ENCODE measurements at regions not wholly inside any gene's neighbourhood (a gene's known extent, or its start where the extent isn't known, plus 50 kb on each side); places are given as distances from the start of the nearest gene placed in this dataset.

- DNase-seq, result no peak
- in situ Hi-C loops (cut with HindIII; ENCODE audit: low pct_ligation_motif_present, low pct_unique_long_range_greater_than_20kb, low sequenced_read_pairs), result no loop called here
Observed at GRCh38 chr20:40238511-40238910, 450.5 kb downstream of the MAFB start.

DNA sequence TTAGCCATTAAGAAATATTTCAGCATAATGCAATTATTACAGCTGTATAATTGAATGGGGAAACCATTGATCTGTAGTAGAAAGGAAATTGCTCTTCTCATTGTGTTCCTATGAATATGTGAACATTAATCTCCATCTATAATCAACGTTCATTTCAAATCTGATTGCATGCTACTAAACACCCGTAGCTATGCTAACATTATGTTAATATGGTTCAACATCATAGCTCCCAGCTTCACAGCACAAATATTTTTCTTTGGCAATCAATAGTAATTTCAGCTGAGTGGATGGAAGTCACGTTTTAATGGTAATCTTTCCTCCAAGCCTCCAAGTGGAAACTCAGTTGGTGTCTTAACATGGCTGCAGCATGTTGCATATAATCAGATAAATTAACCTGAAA lies 454.4 kb downstream of the MAFB start:
- in situ Hi-C loops (cut with HindIII; ENCODE audit: low pct_ligation_motif_present, low pct_unique_long_range_greater_than_20kb, low sequenced_read_pairs), result no loop called here

GRCh38 chr20:40233406-40233805 lies 455.6 kb downstream of the MAFB start:
- in situ Hi-C loops (cut with HindIII; ENCODE audit: low pct_ligation_motif_present, low pct_unique_long_range_greater_than_20kb, low sequenced_read_pairs), result no loop called here
- no peak for DNase-seq

More for the DNA sequence above, 454.4 kb downstream of the MAFB start:
- DNase-seq, result no peak

GRCh38 chr20:40232756-40233155 lies 456.3 kb downstream of the MAFB start:
- DNase-seq, result no peak
- in situ Hi-C loops (cut with HindIII; ENCODE audit: low pct_ligation_motif_present, low pct_unique_long_range_greater_than_20kb, low sequenced_read_pairs), result no loop called here

DNA sequence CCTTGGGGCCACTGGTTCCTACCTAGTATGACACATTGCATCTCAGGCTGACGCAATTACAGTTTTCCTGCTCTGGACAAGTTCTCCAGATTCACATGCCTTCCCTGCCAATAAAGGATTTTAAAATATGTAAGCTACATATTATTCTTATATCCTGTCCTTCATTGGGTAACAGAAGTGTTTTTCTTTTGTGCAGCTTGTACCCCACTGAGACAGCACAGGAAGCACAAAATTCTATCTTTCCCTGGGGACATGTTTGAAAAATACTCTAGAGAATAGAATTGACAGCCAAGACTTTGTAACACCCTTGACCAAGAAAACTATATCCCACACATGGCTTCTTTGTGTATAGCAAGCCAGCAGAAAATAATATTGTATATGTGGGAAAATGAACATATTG lies 456.8 kb downstream of the MAFB start:
- in situ Hi-C loops (cut with HindIII; ENCODE audit: low pct_ligation_motif_present, low pct_unique_long_range_greater_than_20kb, low sequenced_read_pairs), result no loop called here

DNA sequence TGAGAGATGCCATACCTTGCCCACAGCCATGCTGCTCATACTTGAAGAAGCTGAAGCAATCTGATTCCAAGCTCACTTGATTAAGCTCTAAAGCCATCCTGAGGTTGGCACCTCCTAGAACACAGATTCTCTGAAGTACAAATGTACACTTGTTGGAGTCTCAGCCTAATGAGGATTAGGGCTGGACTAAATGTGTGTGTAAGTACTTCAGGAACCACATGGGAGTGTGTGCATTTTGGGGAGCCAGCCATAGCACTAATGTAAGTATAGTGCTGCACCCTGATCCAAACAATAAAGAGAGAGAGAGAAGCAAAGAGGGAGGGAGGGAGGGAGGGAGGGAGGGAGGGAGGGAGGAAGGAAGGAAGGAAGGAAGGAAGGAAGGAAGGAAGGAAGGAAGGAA lies 458.6 kb downstream of the MAFB start:
- in situ Hi-C loops (cut with HindIII; ENCODE audit: low pct_ligation_motif_present, low pct_unique_long_range_greater_than_20kb, low sequenced_read_pairs), result no loop called here

More for the DNA sequence above, 456.8 kb downstream of the MAFB start:
- no peak for DNase-seq

DNA sequence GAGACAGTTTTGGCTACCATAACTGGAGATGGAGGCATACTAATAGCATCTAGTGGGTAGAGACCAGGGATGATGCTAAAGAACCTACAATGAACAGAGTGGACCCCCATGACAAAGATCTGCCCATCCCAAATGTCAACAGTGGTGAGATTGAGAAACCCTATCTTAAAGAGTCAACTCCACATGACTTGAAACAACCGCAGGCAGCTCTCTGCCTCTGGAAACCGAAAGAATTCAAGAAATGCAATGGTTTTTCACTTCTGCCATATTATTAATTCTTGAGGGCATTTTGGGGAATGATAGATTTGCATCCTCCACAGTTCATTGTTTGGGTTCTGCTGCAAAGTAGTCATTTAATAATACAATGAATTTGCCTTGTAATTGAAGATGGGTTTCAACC lies 463.4 kb downstream of the MAFB start:
- in situ Hi-C loops (cut with HindIII; ENCODE audit: low pct_ligation_motif_present, low pct_unique_long_range_greater_than_20kb, low sequenced_read_pairs), result no loop called here
- no peak for DNase-seq

More for the DNA sequence above, 458.6 kb downstream of the MAFB start:
- no peak for DNase-seq

- in situ Hi-C loops (cut with HindIII; ENCODE audit: low pct_ligation_motif_present, low pct_unique_long_range_greater_than_20kb, low sequenced_read_pairs), result no loop called here
- no peak for DNase-seq
Observed at GRCh38 chr20:40223810-40224209, 465.2 kb downstream of the MAFB start.

GRCh38 chr20:40218971-40219370 lies 470.1 kb downstream of the MAFB start:
- in situ Hi-C loops (cut with HindIII; ENCODE audit: low pct_ligation_motif_present, low pct_unique_long_range_greater_than_20kb, low sequenced_read_pairs), result no loop called here
- no peak for DNase-seq

DNA sequence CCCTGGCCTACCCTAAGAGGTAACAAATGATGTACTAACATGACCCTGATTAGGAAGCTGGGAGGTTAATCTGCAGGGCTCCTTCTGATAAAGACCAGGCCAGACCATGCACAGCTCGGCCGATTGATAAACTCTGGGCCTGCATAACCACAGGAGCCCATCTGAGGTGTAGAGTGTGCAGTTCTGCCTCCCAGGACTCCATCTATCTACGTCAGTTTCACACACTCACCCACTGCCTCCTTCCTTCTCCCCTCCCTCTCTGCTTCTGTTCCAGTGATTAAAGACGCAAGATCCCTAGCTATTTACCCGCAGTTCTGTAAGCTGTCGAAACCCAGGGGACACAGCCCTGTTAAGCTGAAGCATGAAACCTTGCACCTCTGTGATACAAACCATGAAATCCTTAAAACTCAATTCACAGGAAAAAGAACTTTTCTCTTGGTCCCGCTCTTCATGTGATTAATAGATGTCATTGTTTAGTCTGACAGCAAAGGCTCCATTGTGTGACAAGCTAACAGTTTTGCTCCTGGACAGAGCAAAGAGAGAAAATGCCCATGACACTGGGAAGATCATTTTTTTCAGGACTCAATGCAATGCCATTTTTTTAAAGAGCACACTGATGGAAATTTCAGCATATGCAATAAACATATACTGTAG lies 470.6 kb downstream of the MAFB start:
- in situ Hi-C loops (cut with HindIII; ENCODE audit: low pct_ligation_motif_present, low pct_unique_long_range_greater_than_20kb, low sequenced_read_pairs), result no loop called here

DNA sequence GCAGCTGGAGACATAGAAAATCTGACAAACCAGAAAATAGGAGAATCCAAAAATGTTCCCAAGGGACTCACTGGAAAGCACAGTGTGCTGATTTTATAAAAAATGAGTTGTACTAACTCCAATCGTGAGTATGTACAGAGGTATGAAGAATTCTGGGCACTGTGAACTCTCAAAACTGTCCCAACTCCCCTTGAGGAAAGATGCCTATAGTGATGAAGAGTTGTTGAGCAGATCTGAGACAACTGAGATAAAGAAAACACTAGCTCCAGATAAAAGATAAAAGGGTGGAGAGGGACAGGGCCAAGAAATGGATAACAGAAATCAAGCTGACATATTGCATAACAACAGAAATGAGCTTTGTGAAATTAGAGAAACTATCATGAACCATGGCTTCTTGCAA lies 481.4 kb downstream of the MAFB start:
- in situ Hi-C loops (cut with HindIII; ENCODE audit: low pct_ligation_motif_present, low pct_unique_long_range_greater_than_20kb, low sequenced_read_pairs), result no loop called here
- DNase-seq, result no peak

More for the DNA sequence above, 470.6 kb downstream of the MAFB start:
- no peak for DNase-seq

GRCh38 chr20:40205971-40206370 lies 483.1 kb downstream of the MAFB start:
- in situ Hi-C loops (cut with HindIII; ENCODE audit: low pct_ligation_motif_present, low pct_unique_long_range_greater_than_20kb, low sequenced_read_pairs), result no loop called here
- DNase-seq, result no peak

- in situ Hi-C loops (cut with HindIII; ENCODE audit: low pct_ligation_motif_present, low pct_unique_long_range_greater_than_20kb, low sequenced_read_pairs), result no loop called here
- no peak for DNase-seq
Observed at GRCh38 chr20:40203032-40203431, 486.0 kb downstream of the MAFB start.

GRCh38 chr20:40197691-40198090 lies 491.3 kb downstream of the MAFB start:
- in situ Hi-C loops (cut with HindIII; ENCODE audit: low pct_ligation_motif_present, low pct_unique_long_range_greater_than_20kb, low sequenced_read_pairs), result no loop called here
- DNase-seq, result no peak

DNA sequence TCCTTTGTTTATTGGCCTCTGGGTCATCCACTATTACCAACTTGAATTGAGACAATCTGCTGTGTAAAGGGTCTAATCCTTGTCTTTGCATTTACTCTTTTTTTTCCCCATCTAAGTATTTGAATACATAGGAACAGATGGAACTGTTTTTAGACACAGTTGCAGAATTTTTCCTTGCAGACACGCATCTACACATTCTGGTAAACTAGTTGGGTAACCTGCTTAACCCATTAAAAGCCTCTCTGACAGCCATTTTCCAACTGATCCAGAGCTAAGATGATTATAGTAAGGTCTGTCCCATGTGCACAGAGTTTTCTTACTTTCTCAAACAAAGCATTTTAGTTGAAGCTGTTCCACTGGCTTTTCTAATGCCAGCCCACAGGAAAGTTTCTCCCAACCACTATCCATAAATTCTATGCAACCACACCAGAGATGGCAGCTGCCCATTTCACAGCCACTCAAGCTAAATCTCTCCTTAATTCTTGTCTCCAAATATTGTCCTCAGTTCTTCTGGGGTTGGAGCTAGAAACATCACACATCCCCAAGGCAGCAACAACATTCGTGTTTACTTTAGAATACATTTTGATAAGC lies 492.1 kb downstream of the MAFB start:
- no peak for DNase-seq
- in situ Hi-C loops (cut with HindIII; ENCODE audit: low pct_ligation_motif_present, low pct_unique_long_range_greater_than_20kb, low sequenced_read_pairs), result no loop called here

- no peak for DNase-seq
- in situ Hi-C loops (cut with HindIII; ENCODE audit: low pct_ligation_motif_present, low pct_unique_long_range_greater_than_20kb, low sequenced_read_pairs), result no loop called here
Observed at GRCh38 chr20:40195742-40196141, 493.3 kb downstream of the MAFB start.

- no peak for DNase-seq
- in situ Hi-C loops (cut with HindIII; ENCODE audit: low pct_ligation_motif_present, low pct_unique_long_range_greater_than_20kb, low sequenced_read_pairs), result no loop called here
Observed at GRCh38 chr20:40192529-40192928, 496.5 kb downstream of the MAFB start.

DNA sequence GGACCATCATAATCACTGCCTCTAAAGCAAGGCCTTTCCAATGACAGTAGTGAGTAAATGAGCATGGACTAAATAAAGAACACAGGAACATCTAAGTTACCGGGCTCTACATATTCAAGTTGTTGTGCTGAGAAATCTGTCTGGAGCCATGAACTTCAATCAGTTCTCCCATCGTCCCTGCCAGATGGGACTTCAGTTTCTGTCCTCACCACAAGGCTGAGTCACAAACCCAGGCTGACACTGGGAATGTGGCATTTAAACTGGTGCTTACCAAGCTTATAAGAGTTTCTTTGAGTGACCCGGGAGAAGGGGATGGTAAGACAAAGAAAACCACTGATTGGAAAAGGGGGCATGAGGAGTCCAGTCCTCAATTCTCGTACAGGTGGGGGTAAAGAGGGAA lies 497.0 kb downstream of the MAFB start:
- DNase-seq, result no peak
- in situ Hi-C loops (cut with HindIII; ENCODE audit: low pct_ligation_motif_present, low pct_unique_long_range_greater_than_20kb, low sequenced_read_pairs), result no loop called here

GRCh38 chr20:40191573-40191972 lies 497.5 kb downstream of the MAFB start:
- DNase-seq, result no peak
- in situ Hi-C loops (cut with HindIII; ENCODE audit: low pct_ligation_motif_present, low pct_unique_long_range_greater_than_20kb, low sequenced_read_pairs), result no loop called here

- DNase-seq, result no peak
- in situ Hi-C loops (cut with HindIII; ENCODE audit: low pct_ligation_motif_present, low pct_unique_long_range_greater_than_20kb, low sequenced_read_pairs), result no loop called here
Observed at GRCh38 chr20:40189621-40190020, 499.4 kb downstream of the MAFB start.
